WERI-Rb-1 (cell line): ENCODE measurements at regions not wholly inside any gene's neighbourhood (a gene's known extent, or its start where the extent isn't known, plus 50 kb on each side); places are given as distances from the start of the nearest gene placed in this dataset.

Experiments used
- DNase-seq: peaks from one replicate; pipeline ENCODE4 v3.0.0-alpha.2; 2020
- H3K27ac ChIP-seq: fragments of 250-450 bp; sonication (Bioruptor Pico); 2 replicates; pipeline ENCODE4 v1.5.1; 2020; ENCODE audit warnings: mild to moderate bottlenecking, moderate library complexity
- H3K27me3 ChIP-seq: fragments of 250-450 bp; sonication (Bioruptor Pico); 2 replicates; pipeline ENCODE4 v1.5.1; 2021; ENCODE audit warnings: mild to moderate bottlenecking, low read depth, moderate library complexity; ENCODE audit not compliant: insufficient read depth, severe bottlenecking
- H3K36me3 ChIP-seq: fragments of 250-450 bp; sonication (Bioruptor Pico); 2 replicates; pipeline ENCODE4 v1.5.1; 2020; ENCODE audit warnings: mild to moderate bottlenecking, moderate library complexity
- H3K4me3 ChIP-seq: 2 replicates; pipeline ENCODE4 v1.5.1; 2011; ENCODE audit warnings: low read depth, mild to moderate bottlenecking, control low read depth, low read length
- H3K9me3 ChIP-seq: fragments of 250-450 bp; sonication (Bioruptor Pico); 2 replicates; pipeline ENCODE4 v1.5.1; 2021; ENCODE audit warnings: mild to moderate bottlenecking, moderate library complexity; ENCODE audit not compliant: severe bottlenecking
- TF ChIP-seq, protein P1 (sequence below): IDR thresholded peaks from 2 replicates; pipeline ENCODE4 v1.5.1; 2011; ENCODE audit warnings: low read depth, mild to moderate bottlenecking, control low read depth, inconsistent platforms, low read length

DNA sequence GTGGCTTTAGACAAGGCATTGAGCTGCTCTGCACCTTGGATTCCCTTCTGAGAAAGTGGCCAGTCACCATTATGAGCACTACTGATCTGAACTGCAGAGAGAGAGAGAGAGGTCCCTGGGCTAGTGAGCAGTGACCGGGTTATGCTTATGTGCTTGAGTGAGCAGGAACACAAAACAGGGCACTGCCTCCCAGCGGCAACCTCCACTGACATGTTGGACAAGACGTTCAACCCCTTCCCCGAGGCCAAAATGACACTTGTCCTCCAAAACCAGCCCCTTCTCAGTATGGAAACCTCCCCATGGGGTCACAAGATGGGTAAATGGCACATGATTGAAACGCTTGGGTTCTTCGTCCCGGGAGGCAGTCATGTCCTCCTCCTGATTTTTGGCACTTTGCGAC is 339.4 kb upstream of the ZMIZ1 start:
- no peaks in the 10 kb centered on the region for H3K36me3 ChIP-seq
- H3K27ac ChIP-seq: no peak overlapping the region
- H3K27me3 ChIP-seq: no peaks in the 10 kb centered on the region
- H3K9me3 ChIP-seq: no peaks in the 10 kb centered on the region
- H3K4me3 ChIP-seq: no peak overlapping the region
- DNase-seq: no peak
- TF ChIP-seq, protein P1, sequence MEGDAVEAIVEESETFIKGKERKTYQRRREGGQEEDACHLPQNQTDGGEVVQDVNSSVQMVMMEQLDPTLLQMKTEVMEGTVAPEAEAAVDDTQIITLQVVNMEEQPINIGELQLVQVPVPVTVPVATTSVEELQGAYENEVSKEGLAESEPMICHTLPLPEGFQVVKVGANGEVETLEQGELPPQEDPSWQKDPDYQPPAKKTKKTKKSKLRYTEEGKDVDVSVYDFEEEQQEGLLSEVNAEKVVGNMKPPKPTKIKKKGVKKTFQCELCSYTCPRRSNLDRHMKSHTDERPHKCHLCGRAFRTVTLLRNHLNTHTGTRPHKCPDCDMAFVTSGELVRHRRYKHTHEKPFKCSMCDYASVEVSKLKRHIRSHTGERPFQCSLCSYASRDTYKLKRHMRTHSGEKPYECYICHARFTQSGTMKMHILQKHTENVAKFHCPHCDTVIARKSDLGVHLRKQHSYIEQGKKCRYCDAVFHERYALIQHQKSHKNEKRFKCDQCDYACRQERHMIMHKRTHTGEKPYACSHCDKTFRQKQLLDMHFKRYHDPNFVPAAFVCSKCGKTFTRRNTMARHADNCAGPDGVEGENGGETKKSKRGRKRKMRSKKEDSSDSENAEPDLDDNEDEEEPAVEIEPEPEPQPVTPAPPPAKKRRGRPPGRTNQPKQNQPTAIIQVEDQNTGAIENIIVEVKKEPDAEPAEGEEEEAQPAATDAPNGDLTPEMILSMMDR: no peak

DNA sequence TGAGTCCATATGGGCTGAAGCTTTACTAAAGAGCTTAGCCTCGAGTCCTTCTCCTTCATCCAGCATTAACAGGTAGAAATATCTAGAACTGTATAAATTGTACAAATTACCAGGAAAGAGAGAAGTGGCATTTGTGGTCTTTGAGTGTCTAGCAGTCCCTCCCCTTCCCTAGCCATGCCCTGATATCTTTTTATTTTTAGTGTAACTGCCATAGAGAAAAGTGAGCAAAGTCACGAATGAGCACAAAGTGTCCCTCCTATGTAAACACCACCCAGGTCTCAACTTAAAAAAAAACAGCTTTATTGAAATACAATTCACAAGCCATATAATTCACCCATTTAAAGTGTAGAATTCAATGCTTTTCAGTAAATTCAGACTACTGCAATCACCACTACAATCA is 339.0 kb upstream of the ZMIZ1 start:
- H3K4me3 ChIP-seq: no peak overlapping the region
- no peaks in the 10 kb centered on the region for H3K36me3 ChIP-seq
- TF ChIP-seq, protein P1: no peak
- DNase-seq: no peak
- H3K27ac ChIP-seq: no peak overlapping the region
- H3K9me3 ChIP-seq: no peaks in the 10 kb centered on the region
- H3K27me3 ChIP-seq: no peaks in the 10 kb centered on the region

DNA sequence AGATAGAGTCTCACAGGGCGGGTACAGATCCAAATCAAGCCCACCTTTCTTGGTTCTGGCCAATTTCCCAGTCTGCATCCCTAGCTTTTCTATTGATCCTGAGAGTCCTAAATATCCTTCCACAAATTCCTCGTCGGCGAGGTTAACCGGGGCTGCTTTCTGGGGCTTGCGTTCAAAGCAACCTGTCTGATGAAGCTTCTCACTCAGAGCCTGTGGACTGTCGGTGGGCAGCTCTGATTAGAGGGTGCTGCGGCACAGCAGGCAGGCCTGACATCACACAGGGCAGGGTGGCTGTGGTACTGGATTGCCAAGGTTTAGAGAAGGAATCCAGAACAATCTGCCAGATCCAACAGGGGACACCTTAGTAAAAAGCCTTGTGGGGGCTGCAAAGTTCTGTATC is 338.0 kb upstream of the ZMIZ1 start:
- TF ChIP-seq, protein P1: no peak
- H3K9me3 ChIP-seq: no peaks in the 10 kb centered on the region
- H3K27me3 ChIP-seq: no peaks in the 10 kb centered on the region
- H3K27ac ChIP-seq: no peak overlapping the region
- DNase-seq: no peak
- no peak overlapping the region for H3K4me3 ChIP-seq
- no peaks in the 10 kb centered on the region for H3K36me3 ChIP-seq

DNA sequence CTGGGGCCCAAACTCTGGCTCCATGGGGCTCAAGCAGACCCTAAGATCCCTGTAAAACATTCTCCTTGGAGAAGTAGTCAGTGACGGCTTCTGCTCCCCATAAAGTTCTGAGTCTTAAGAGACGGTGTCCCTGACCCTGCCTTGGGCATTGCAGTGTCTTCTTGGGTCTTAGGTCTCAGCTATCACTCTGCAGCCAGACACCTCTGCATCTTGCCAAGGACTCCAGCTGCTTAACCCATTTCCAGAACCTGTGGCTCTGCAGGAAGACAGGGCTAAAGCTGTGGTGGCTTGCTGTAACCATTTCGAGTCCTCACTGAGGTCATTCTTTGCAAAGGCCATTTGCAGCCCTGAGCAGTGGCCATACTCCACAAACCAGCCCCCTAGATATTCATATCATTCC is 337.1 kb upstream of the ZMIZ1 start:
- no peaks in the 10 kb centered on the region for H3K36me3 ChIP-seq
- TF ChIP-seq, protein P1: no peak
- H3K27me3 ChIP-seq: no peaks in the 10 kb centered on the region
- H3K9me3 ChIP-seq: no peaks in the 10 kb centered on the region
- no peak overlapping the region for H3K4me3 ChIP-seq
- DNase-seq: no peak
- H3K27ac ChIP-seq: no peak overlapping the region

DNA sequence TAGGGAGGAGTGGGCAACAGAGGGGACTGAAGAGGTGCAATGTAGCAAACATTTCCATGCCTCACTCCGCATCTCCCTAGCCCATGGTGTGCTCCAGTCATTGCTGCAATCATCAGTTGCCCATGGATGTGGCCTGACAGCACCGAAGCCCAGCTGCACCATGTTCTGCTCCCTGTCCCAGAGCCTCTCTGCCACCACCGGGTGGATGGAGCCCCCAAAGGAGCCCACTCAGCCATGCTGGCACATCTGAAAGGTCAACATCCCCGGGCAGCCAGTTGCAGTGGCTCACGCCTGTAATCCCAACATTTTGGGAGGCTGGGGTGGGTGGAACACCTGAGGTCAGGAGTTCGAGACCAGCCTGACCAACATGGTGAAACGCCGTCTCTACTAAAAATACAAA is 336.4 kb upstream of the ZMIZ1 start:
- H3K27me3 ChIP-seq: no peaks in the 10 kb centered on the region
- no peaks in the 10 kb centered on the region for H3K36me3 ChIP-seq
- TF ChIP-seq, protein P1: no peak
- no peaks in the 10 kb centered on the region for H3K9me3 ChIP-seq
- H3K4me3 ChIP-seq: no peak overlapping the region
- no peak overlapping the region for H3K27ac ChIP-seq
- no peak for DNase-seq

DNA sequence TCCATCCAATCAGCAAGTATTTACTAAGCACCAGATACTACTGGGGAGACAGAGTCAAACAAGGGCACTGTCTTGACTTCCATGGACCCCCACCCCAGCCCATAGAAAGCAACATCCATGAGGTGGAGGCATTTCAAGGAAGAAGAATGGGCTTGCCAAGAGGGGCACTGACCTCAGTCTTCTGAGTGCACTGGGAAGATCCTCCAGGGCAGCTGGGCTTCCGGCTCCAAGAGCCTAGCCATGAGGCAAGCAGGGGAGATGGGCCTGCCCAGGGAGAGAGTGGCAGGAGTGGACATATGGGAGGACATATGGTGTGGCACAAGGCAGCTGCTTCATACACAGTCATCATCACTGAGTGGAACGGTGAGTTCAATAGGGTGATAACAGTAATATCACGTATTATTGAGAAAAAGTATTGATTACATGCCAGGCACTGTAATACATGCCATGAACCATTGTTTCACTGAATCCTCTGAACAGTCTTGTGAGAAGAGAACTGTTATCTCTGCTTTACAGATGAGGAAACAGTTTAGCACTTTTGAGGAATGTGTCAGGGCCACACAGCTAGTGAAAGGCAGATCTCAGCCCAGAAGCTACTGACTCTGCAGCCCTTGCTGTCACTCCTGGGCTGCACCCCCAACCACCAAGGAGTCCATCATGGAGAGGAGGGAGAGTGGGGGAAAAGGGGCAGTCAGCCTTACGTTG is 331.7 kb upstream of the ZMIZ1 start:
- Histone ChIP-seq H3K9me3 (no peaks in the 10 kb centered on the region), H3K36me3 (no peaks in the 10 kb centered on the region), H3K27ac (no peak overlapping the region), H3K27me3 (no peaks in the 10 kb centered on the region), H3K4me3 (no peak overlapping the region)
- DNase-seq: no peak
- TF ChIP-seq, protein P1: no peak
